ENCODE measurements at regions not wholly inside any gene's neighbourhood (a gene's known extent, or its start where the extent isn't known, plus 50 kb on each side); places are given as distances from the start of the nearest gene placed in this dataset.

DNA sequence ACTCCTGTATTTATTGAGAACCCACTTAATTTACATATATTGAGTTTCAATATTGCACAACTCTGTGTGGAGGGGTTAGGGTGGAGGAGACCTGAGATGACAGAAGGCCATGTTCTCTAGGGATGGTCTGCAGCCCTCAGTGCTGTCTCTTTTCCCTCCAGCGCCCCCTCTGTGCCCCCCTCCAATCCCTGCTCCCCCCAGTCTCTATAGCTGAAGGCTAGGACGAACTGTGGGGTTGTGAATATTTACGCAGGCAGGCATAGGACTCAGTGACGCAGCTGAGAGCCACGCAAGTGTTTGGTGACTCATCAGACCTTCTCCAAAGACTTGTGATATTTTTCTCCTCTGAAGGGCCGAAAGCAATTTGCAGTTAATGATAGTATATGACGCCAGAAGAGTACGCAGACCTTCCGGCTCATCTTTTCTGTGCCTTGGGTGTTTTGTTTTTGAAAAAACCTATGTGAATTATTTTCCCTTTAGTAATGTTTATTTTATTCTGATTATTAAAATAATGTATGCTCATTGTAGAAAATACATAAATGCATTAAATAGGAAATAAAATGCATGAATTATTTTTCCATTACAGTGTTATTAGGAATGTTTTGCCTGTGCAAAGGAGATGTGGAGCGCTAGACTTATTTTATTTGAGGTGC lies 85.3 kb downstream of the SLC25A47 start:
- intact Hi-C loops (cut with micrococcal nuclease), result no loop called here
- no peaks in the 10 kb centered on the region for H3K36me3 ChIP-seq
- no peaks in the 10 kb centered on the region for H3K9me3 ChIP-seq (replicated peaks)
- H3K4me1 ChIP-seq, result peaks cover 14% of the 10 kb centered on the region
- TF ChIP-seq, protein P1, sequence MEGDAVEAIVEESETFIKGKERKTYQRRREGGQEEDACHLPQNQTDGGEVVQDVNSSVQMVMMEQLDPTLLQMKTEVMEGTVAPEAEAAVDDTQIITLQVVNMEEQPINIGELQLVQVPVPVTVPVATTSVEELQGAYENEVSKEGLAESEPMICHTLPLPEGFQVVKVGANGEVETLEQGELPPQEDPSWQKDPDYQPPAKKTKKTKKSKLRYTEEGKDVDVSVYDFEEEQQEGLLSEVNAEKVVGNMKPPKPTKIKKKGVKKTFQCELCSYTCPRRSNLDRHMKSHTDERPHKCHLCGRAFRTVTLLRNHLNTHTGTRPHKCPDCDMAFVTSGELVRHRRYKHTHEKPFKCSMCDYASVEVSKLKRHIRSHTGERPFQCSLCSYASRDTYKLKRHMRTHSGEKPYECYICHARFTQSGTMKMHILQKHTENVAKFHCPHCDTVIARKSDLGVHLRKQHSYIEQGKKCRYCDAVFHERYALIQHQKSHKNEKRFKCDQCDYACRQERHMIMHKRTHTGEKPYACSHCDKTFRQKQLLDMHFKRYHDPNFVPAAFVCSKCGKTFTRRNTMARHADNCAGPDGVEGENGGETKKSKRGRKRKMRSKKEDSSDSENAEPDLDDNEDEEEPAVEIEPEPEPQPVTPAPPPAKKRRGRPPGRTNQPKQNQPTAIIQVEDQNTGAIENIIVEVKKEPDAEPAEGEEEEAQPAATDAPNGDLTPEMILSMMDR (IDR thresholded peaks at IDR 0.05; ENCODE audit: borderline replicate concordance), result no peak
- no peak overlapping the region for H3K4me3 ChIP-seq
- no peak overlapping the region for H3K27ac ChIP-seq (replicated peaks)
- no peak for DNase-seq
- no peaks in the 10 kb centered on the region for H3K27me3 ChIP-seq (ENCODE audit: low read depth)

DNA sequence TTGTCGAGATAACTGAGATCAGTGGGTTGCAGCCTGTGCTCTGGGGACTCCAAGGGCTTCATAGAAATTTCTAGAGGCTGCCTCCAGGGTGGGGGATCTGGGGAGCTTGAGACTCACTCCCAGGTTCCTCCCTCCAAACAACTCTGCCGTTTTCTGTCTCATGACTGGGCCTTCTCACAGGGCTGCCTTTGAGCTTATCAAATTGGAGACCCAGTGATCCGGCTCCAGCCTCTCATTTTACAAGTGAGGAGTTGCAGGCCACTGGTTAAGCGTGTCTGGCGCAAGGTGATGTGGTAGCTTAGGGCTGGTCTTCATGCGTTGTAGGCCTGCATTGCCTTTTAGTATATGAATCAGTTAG lies 85.8 kb downstream of the SLC25A47 start:
- TF ChIP-seq, protein P1 (IDR thresholded peaks at IDR 0.05; ENCODE audit: borderline replicate concordance), result no peak
- Histone ChIP-seq H3K4me3 (no peak overlapping the region), H3K9me3 (replicated peaks) (no peaks in the 10 kb centered on the region), H3K27me3 (ENCODE audit: low read depth) (no peaks in the 10 kb centered on the region), H3K4me1 (peaks cover 14% of the 10 kb centered on the region), H3K36me3 (no peaks in the 10 kb centered on the region), H3K27ac (replicated peaks) (no peak overlapping the region)
- intact Hi-C loops (cut with micrococcal nuclease), result no loop called here
- no peak for DNase-seq

DNA sequence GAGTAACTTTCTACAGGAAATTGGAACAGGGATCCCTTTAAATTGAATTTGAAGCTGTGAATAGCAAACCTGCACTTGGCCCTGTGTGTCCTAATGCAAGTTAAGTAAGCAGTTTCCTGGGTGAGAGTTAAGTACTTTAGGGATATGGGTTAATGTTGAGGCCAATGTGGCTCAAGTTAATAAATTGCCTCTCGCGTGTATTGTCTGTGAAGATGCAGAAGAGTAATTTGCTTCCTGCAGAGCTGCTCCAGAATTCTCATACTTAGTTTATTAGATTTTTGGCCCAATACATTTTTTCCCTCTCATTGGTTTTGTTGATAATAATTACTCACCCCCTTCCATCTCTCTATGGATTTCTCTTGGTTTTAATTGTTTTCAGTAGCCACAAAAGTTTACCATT lies 86.5 kb downstream of the SLC25A47 start:
- no peaks in the 10 kb centered on the region for H3K36me3 ChIP-seq
- intact Hi-C loops (cut with micrococcal nuclease), result loop anchor here (10.0 kb wide), 1 partner anchor 115 kb away; no protein-coding TSS in a partner anchor
- no peak overlapping the region for H3K4me3 ChIP-seq
- H3K9me3 ChIP-seq (replicated peaks), result no peaks in the 10 kb centered on the region
- H3K27me3 ChIP-seq (ENCODE audit: low read depth), result no peaks in the 10 kb centered on the region
- DNase-seq, result no peak
- TF ChIP-seq, protein P1 (IDR thresholded peaks at IDR 0.05; ENCODE audit: borderline replicate concordance), result no peak
- no peak overlapping the region for H3K27ac ChIP-seq (replicated peaks)
- peaks cover 14% of the 10 kb centered on the region for H3K4me1 ChIP-seq

DNA sequence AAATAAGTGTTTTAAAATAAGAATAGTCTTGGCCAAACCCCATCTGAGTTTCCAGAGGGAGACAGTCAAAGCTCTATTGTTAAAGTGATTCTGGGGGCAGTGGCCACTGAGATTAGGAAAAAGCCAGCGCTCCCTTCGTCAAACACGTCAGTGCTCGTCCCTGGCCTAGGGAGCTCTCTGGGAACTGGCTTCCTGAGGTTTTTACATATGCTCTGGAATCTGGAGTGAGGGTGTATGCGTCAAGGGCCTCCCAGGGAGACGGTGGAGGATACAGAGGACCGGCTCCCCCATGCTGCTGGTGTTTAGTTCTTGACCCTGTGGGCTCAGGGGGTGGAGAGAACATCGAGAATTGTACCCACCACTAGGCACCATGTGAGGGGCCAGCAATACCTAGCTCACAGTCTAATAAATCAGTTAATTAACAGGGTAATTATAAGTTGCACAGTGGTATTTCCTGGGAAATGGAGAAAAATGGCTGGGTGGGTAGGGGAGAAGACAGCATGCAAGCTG lies 87.0 kb downstream of the SLC25A47 start:
- intact Hi-C loops (cut with micrococcal nuclease), result loop anchor here (10.0 kb wide), 1 partner anchor 115 kb away; no protein-coding TSS in a partner anchor
- Histone ChIP-seq H3K27ac (replicated peaks) (no peak overlapping the region), H3K4me1 (peaks cover 14% of the 10 kb centered on the region), H3K36me3 (no peaks in the 10 kb centered on the region), H3K4me3 (no peak overlapping the region), H3K27me3 (ENCODE audit: low read depth) (no peaks in the 10 kb centered on the region), H3K9me3 (replicated peaks) (no peaks in the 10 kb centered on the region)
- TF ChIP-seq, protein P1 (IDR thresholded peaks at IDR 0.05; ENCODE audit: borderline replicate concordance), result no peak
- DNase-seq, result no peak

DNA sequence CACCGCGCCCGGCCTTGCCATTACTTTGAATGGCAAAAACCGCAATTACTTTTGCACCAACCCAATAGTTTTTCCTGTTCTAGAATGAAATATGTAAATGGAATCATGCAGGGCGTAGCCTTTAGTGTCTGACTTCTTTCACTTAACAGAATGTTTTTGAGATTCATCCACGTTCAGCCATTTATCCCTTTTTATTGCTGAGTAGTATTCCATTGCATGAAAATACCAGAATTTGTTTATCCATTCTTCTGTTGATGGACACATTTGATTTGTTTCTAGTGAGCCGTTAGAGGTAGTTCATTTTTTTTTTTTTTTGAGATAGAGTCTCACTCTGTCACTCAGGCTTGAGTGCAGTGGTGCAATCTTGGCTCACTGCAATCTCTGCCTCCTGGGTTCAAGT lies 90.6 kb downstream of the SLC25A47 start:
- no peaks in the 10 kb centered on the region for H3K36me3 ChIP-seq
- H3K27ac ChIP-seq (replicated peaks), result no peak overlapping the region
- intact Hi-C loops (cut with micrococcal nuclease), result loop anchor here (10.0 kb wide), 1 partner anchor 111 kb away; no protein-coding TSS in a partner anchor
- no peaks in the 10 kb centered on the region for H3K4me1 ChIP-seq
- H3K4me3 ChIP-seq, result no peak overlapping the region
- TF ChIP-seq, protein P1 (IDR thresholded peaks at IDR 0.05; ENCODE audit: borderline replicate concordance), result no peak
- no peak for DNase-seq
- no peaks in the 10 kb centered on the region for H3K9me3 ChIP-seq (replicated peaks)
- H3K27me3 ChIP-seq (ENCODE audit: low read depth), result no peaks in the 10 kb centered on the region

Data from left ventricle myocardium inferior (tissue), 1 donor.